ENCODE measurements at regions not wholly inside any gene's neighbourhood (a gene's known extent, or its start where the extent isn't known, plus 50 kb on each side); places are given as distances from the start of the nearest gene placed in this dataset.

DNA sequence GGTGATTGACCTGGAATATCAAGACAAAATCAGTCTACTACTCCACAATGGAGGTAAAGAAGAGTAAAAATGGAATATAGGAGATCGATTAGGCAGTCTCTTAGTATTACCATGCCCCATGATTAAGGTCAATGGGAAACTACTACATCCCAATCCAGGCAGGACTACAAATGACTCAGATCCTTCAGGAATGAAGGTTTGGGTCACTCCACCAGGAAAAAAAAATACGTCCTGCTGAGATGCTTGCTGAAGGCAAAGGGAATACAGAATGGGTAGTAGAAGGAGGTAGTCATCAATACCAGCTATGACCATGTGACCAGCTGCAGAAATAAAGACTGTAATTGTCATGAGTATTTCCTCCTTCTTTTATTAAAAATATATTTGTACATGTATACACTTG, 103.4 kb upstream of the NPAS2 start:
- TF ChIP-seq, protein P1, sequence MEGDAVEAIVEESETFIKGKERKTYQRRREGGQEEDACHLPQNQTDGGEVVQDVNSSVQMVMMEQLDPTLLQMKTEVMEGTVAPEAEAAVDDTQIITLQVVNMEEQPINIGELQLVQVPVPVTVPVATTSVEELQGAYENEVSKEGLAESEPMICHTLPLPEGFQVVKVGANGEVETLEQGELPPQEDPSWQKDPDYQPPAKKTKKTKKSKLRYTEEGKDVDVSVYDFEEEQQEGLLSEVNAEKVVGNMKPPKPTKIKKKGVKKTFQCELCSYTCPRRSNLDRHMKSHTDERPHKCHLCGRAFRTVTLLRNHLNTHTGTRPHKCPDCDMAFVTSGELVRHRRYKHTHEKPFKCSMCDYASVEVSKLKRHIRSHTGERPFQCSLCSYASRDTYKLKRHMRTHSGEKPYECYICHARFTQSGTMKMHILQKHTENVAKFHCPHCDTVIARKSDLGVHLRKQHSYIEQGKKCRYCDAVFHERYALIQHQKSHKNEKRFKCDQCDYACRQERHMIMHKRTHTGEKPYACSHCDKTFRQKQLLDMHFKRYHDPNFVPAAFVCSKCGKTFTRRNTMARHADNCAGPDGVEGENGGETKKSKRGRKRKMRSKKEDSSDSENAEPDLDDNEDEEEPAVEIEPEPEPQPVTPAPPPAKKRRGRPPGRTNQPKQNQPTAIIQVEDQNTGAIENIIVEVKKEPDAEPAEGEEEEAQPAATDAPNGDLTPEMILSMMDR (IDR thresholded peaks at IDR 0.05): no peak
- no peak for TF ChIP-seq POLR2A (IDR thresholded peaks at IDR 0.05)

All from Peyer's patch (tissue), 4 donors.